GM21786 (cell line): ENCODE measurements at regions not wholly inside any gene's neighbourhood (a gene's known extent, or its start where the extent isn't known, plus 50 kb on each side); places are given as distances from the start of the nearest gene placed in this dataset.
"Not testable (repeated sequence)": the region's sequence is repeated elsewhere in the genome, so short reads cannot be mapped to it uniquely, and the experiment has no call there.

Source experiments
- ATAC-seq: cut with Tn5 transposase; IDR thresholded peaks from one replicate; pipeline ENCODE4 v1.9.1; 2021; ENCODE audit not compliant: unreplicated experiment

DNA sequence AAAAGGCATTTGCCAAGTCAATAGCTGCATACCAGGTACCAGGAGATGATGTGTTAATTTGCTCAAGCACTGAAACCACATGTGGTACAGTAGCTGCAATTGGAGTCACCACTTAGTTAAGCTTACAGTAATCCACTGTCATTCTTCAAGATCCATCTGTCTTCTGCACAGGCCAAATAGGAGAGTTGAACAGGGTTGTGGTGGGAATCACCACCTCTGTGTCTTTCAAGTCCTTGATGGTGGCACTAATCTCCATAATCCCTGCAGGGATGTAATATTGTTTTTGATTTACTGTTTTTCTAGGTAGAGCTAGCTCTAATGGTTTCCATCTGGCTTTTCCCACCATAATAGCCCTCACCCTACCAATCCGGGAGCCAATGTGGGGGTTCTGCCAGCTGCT, 91.9 kb downstream of the FCRL5 start:
- no peak for ATAC-seq

DNA sequence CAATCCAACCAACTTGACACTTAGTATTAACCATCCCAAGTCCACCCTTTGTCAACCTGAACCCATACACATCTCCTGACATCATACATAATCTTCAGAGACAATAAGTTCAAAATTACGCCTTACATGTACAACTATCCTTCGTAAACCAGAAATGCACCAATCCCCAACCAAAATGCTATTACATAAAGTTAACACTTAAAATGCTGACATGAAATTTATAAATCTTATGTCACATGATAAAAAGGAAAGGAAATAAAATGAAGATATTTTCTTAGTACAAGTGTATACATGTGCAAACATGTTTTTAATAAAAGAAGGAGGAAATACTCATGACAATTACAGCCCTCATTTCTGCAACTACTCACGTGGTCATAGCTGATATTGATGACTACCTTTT, 95.0 kb downstream of the FCRL5 start:
- no peak for ATAC-seq

DNA sequence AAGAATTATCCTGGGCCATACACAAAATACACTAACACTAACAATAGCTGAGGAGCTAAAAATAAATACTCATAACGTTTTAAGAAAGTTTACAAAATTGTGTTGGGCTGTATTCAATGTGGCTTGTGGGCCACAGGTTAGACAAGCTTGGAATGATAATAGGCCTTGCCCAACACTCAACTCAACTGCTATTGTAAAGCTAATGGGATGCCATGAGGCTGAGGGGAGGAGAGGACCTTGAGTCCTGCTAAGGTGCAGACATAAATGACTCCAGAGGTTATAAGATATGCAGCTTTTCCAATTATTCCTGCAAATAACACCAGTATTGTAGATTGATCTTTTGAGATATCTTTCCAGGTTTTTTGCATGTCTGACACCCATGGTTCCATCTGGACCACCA, 97.0 kb downstream of the FCRL5 start:
- no peak for ATAC-seq

DNA sequence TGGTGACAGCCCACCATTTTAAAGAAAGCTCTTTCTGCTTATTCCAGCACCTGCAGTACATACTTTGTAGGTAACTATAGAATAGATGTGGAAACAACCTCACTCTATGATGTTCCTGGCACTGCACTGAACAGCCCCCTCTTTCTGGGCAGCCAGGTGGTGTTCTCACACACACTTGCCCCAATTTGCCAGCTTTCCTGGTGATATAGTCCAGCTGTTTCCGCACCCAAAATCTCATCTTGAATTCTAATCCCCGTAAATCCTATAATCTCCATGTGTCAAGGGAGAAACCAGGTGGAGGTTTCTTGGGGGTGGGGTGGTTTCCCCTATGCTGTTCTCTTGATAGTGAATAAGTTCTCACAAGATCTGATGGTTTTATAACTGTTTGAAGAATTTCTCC, 102.2 kb downstream of the FCRL5 start:
- no peak for ATAC-seq

DNA sequence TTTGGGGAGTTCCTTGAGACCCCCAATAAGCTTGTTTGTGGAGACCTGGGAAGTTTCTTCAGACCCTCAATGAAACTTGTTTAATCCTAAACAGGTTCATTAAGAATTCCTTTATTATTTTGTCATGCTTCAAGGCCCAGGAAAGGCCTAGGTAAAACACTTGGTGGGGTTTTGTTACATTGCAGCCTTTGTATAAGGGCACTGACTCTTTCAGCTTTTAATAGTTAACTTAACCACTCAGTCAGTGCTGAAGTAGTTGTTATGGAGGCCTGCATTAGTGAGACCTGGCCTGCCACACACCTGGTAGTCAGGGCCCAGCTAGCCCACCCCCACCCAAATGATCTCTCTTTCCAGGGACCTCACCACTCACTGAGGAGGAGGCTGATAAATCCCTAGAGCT, 103.7 kb downstream of the FCRL5 start:
- no peak for ATAC-seq

DNA sequence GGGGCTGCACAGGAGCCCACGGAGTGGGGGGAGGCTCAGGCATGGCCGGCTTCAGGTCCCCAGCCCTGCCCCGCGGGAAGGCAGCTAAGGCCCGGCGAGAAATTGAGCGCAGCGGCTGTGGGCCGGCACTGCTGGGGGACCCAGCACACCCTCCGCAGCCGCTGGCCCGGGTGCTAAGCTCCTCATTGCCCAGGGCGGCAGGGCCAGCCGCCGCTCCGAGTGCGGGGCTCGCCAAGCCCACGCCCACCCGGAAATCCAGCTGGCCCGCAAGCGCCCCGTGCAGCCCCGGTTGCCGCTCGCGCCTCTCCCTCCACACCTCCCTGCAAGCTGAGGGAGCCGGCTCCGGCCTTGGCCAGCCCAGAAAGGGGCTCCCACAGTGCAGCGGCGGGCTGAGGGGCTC, 106.0 kb downstream of the FCRL5 start:
- ATAC-seq = not testable (repeated sequence)

DNA sequence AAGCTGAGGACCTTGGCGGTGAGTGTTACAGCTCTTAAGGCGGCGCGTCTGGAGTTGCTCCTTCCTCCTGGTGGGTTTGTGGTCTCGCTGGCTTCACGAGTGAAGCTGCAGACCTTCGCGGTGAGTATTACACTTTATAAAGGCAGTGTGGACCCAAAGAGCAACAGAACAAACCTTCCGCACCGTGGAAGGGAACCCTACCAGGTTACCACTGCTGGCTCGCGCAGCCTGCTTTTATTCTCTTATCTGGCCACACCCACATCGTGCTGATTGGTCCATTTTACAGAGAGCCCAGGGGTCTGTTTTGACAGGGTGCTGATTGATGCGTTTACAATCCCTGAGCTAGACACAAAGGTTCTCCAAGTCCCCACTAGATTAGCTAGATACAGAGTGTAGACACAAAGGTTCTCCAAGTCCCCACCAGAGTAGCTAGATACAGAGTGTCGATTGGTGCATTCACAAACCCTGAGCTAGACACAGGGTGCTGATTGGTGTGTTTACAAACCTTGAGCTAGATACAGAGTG, 106.6 kb downstream of the FCRL5 start:
- ATAC-seq = not testable (repeated sequence)

DNA sequence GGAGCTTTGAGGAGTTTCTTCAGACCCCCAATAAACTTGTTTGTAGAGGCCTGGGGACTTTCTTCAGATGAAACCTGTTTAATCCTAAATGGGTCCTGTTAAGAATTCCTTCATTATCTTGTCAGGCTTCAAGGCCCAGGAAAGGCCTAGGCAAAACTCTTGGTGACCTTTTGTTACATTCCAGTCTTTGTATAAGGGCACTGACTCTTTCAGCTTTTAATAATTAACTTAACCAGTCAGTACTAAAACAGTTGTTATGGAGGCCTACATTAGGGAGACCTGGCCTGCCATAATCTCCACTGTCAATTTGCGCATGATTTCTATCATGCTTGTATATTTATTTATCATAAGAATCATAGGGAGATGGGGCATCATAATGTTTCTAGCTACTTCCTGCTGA, 110.2 kb downstream of the FCRL5 start:
- no peak for ATAC-seq

DNA sequence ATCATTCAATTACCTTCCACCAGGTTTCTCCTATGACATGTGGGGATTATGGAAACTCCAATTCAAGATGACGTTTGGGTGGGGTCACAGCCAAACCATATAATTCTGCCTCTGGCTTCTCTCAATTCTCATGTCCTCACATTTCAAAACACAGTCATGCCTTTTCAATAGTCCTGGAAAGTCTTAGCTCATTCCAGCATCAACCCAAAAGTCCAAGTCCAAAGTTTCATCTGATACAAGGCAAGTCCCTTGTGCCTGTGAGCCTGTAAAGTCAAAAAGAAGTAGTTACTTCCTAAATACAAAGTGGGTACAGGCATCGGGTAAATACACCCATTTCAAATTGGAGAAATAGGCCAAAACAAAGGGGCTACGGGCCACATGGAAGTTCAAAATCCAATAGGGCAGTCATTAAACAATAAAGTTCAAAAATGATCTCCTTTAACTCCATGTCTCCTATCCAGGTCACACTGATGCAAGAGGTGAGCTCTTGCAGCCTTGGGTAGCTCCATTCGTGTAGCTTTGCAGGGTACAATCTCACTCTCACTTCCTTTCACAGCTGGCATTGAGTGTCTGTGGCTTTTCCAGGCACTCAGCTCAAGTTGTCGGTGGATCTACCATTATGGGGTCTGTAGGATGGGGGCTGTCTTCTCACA, 112.9 kb downstream of the FCRL5 start:
- ATAC-seq = no peak

DNA sequence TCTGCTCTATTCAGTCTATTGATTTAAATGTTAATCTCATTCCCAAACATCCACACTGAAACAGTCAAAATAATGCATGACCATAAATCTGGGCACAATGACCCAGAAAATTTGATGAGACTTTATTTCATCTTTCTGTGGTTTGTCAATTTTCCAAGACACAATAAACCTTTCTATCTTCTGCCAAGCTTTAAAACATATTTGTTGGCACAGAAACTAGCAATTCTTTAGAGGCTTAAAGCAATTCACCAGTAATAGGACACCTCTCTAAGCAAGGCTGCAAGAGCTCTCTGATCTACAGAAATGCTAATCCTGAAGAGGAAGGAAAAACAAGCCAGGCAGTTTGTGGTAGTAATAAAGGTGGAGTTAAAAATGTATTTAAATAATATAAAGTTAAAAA, 113.7 kb downstream of the FCRL5 start:
- no peak for ATAC-seq

DNA sequence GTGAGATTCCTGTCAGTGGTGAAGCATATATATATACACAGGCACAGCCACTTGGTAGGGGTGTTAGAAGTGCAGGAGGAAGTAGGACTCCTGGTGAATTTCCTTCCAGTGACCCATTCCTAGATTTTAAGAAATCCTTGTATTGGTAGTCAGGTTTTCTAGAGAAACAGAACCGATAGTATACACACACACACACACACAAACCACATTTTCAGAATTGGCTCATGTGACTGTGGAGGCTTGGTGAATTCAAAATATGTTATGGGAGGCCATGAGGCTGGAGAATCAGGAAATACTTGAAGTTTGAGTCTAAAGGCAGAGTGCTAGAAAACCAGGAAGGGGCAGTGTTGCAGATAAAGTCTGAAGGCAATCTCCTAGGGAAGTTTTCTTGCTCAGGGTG, 114.2 kb downstream of the FCRL5 start:
- no peak for ATAC-seq

DNA sequence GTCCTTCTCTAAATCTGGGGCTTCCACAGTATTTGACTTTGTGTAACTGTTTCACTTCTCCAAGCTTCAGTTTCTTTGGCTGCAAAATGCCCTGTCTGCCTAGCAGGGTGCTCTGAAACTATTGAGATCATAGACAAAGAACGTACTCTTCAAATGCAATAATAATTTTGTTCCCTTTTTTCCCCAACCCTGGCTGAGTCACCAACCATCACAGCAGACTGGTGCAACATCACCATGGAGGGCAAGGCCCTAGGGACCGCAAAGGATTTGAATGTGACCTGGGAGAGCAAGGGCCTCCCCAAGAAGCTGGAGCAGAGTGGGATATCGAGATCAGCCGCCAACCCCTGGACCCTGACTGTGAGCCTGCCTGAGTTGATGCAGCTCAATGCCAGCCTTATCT, 115.0 kb downstream of the FCRL5 start:
- no peak for ATAC-seq

DNA sequence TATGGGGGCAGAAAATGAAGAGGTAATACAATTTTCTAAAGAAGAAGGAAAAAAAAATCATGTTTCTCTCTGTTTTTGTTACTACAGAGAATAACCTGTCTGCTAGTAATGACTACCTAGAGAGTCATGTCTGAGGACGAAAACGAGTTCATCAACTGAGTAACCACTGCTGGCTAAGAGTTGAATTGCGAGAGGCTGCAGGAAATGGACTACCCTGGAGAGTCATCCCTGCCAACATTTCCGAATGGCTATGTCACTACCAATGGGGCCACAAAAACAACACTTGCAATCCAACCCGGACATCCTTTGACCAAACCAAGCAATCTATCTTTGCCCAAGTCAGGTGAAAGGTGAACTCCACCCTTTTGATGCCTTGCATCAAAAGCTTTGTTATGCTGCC, 120.6 kb downstream of the FCRL5 start:
- no peak for ATAC-seq

DNA sequence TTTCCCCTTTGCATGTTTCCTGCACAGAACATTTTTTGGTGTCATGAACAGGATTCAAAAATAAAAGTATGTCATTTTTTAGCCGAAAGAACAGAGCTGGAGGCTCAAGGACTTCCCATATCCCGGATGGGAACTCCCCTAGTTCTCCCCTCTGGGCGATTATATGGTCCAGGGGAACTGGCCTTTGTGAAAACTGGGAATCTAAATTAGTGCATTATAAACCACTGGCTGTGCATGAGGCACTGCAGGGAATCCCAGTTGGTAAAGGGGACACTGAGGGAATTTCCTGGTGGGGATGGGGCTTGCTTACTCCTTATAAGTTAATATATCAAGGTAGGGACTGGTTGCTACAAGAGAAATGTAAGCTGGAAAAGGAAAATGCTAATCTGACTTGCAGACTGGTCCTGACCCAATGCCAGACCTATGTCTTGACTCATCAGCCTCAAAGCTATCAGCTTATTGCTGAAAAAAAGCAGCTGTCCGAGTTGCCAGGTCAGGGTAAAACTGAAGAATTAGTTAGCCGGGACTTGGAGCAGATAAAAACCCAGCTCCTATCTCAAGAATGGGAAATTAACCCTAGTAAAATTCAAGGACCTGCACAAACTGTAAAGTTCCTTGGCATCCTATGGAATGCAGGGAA, 122.6 kb downstream of the FCRL5 start:
- ATAC-seq = no peak

DNA sequence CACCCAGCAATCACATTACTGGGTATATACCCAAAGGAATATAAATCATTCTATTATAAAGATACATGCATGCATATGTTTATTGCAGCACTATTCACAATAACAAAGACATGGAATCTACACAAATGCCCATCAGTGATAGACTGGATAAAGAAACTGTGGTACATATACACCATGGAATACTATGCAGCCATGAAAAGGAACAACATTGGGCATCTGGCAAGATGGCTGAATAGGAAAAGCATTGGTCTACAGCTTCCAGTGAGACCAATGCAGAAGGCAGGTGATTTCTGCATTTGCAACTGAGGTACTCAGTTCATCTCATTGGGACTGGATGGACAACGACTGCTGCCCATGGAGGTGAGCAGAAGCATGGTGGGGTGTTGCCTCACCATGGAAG, 128.6 kb downstream of the FCRL5 start:
- not testable (repeated sequence) for ATAC-seq

DNA sequence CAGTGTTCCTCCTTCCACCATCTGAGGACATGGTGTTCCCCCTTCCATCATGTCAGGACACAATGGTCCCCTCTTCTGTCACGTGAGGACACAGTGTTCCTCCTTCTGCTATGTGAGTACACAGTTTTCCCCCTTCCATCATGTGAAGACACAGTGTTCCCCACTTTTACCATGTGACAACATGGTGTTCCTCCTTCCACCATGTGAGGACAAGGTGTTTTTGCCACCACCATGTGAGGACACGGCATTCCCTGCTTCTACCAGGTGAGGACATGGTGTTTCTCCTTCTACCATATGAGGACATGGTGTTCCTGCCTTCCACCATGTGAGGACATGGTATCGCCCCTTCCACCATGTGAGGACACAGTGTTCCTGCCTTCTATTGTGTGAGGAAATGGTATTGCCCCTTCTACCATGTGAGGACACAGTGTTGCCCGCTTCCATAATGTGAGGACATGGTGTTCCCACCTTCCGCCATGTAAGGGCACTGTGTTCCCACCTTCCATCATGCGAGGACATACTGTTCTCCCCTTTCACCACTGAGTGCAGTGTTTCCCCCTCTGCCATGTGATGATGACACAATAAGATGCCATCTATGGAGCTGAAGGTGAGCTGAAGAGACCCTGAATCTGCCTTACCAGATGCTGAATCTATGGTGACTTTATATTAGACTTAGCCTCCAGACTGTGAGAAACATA, 132.3 kb downstream of the FCRL5 start:
- ATAC-seq = no peak

DNA sequence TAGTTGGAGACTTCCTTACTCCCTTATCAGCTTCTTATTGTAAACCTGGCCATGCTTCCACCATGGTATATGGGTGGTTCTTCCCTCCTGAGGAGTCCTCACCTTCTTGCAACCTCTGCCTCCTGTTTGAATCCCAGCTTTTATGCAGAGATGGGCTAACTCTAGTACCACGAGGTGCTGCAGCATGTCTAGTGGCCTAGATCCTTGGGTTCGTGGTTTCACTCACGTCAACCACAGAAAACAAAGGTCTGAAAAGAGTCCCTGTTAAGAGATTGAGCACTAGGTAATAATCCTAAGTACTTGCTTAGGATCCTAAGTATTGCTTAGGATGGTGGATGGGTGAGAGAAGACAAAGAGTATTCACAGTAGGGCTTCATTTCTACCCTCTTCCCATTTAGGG, 133.7 kb downstream of the FCRL5 start:
- no peak for ATAC-seq

DNA sequence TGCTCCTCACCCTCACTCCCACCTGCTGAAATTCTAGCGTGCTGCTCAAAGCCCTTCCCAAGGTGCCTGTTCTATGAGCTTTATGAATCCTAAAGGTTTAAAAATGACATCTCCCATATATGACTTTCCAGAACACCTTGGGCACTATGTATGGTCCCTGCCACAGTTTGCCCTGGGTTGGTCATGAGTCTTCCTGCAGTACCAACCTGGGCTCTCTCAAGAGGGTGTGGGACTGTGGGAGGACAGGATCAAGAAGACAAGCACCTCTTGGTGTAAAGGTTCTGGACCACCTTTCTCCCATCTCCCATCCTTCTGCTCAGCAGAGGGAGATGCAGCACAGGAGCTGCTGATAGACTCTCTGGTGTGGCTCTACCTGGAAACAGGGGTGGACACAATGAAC, 134.1 kb downstream of the FCRL5 start:
- no peak for ATAC-seq

DNA sequence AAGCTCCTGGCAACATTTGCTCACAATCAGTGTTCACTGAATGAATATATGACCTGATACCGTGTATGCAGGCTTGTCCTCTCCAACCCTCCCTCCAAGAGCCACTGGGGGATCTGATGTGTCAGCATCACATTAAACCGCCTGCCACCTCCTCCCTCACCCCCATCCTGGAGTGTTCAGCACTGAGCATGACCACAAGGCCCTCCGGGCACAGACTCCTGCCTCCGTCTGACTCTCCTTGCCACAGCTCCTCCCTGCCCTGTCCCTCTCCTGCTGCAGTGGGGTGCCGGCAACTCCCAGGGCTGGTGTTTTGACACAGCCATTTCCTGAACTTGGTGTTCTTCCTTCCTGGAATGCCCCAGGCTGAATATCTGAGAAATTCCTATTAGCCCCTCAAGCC, 136.7 kb downstream of the FCRL5 start:
- ATAC-seq = no peak

DNA sequence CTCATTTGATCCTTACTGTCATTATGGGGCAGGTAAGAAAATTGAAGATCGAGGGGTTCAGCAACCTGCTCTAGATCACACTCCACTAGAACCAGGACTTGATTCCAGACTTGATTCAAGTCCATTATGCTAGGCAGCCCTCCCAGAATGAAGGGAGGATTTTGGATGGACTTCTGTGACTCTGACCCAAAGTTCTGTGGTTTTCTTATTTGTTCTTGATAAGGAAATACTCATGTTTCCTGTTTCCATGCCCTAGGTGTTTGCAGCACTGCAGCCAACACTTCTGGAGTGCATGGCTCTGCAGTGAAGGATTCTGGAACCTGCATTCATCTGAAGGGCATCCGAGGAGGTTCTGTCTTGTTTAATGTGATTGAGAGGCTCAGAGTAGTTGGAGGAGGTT, 140.0 kb downstream of the FCRL5 start:
- no peak for ATAC-seq

DNA sequence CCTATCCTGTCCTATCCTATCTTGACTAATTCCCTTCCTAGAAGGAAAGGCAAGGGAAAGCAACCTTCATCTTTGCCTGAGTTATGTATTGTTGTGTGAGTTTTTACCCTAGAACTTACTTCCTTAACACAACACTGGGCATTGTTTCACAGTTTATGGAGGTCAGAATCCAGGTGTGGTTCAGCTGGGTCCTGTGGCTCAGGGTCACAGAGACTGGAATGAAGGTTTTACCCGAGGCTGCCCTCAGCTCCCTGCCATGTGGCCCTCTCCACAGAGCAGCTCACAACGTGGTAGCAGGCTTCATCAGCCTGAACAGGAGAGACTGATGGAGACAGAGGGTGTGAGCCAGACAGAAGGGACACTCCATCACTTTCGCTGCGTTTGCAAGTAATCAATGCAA, 140.5 kb downstream of the FCRL5 start:
- no peak for ATAC-seq

DNA sequence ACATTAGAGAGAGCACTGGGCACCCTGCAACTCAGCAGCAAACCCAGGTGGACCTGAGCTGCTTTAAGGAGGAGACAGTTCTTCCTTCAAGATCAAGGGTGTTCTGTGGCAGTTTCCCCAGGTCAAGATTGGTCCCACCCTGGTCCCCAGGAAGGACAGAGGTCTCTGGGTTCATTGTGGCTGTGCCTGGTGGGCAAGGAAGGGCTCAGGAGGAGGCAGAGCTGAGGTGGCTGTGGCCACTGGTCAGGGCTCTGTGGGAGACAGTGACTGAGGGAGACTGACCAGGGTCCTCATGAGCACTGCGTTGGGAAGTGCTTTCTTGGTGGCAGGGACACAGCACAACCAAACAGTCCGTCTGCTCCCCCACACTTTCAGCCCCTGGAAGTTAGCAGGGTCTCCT, 141.3 kb downstream of the FCRL5 start:
- no peak for ATAC-seq
